ENCODE measurements at regions not wholly inside any gene's neighbourhood (a gene's known extent, or its start where the extent isn't known, plus 50 kb on each side); places are given as distances from the start of the nearest gene placed in this dataset.
"Not testable (repeated sequence)": the region's sequence is repeated elsewhere in the genome, so short reads cannot be mapped to it uniquely, and the experiment has no call there.

DNA sequence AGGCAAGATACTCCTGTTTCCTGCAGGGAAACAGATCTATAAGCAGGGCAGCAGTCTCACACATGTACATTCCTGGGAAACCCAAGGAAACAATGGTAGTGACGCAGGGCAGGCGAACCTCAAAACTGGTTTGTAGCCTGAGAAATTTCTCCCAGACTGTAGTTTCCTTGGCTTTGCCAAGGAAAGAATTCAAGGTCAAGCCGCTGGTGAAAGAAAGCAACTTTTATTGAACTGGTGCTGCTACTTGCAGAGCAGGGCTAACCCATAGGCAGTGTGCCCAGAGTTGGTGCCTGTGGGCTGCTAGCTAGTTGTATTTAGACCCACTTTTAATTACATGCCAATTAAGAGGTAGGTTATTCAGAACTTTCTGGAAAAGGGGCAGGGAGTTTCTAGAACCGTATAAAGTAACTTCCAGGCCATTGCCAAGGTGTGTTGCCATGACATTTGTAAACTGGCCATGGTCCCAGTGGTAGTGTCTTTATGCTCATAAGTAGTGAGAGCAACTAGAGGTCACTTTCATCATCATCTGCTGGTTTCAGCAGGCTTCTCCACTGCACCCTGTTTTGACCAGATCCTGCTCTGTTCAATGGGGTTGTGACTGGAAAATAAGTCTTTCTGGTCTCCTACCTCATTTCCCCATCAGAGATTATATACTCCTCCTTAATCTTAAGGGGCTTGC, 89.7 kb downstream of the PPIAL4C start:
- not testable (repeated sequence) for H3K9me3 ChIP-seq (ENCODE audit: low read depth, low read length); DNase-seq (ENCODE audit: low read depth, low spot score); H3K4me3 ChIP-seq; H3K9ac ChIP-seq (ENCODE audit: insufficient read length); H3K36me3 ChIP-seq (ENCODE audit: insufficient read depth, low read length); H3K27ac ChIP-seq

DNA sequence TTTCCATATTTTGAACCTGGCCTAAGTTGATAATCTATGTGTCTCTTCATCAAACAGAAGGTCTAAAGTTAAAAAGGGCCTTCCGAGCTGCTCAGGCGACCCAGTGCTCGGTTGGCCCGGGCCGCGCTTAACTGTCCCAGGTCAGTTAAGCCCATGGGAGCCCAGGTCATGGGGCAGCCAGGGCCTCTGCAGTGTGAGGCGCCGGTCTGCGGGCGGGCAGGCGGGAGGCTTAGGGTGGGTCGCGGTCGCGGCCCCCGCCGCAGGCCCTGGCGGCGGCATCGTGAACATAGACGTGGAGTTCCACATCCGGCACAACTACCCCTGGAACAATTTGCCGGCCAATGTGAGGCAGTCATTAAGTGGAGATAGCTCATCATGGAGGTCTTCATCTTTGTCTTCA, 91.3 kb downstream of the PPIAL4C start:
- not testable (repeated sequence) for H3K9ac ChIP-seq (ENCODE audit: insufficient read length); H3K9me3 ChIP-seq (ENCODE audit: low read depth, low read length); H3K27ac ChIP-seq; DNase-seq (ENCODE audit: low read depth, low spot score); H3K36me3 ChIP-seq (ENCODE audit: insufficient read depth, low read length); H3K4me3 ChIP-seq

DNA sequence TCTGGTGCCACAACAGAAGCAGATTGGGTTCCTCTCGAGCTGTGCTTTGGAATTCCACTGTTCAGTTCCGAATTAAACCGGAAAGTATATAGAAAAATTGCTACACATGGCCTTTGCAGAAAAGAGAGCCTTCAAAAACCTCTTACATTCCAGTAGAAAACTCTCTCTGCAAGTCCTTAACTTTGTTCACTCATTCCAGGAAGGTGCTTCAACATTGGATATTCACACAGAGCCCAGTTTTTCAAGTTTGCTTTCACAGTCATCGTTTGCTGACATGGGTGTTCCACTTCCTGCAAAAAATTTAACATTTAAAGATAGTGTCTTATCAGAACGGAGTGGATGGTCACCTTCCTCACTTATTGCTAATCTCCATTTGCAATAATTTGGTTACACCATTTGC, 93.7 kb downstream of the PPIAL4C start:
- not testable (repeated sequence) for H3K9me3 ChIP-seq (ENCODE audit: low read depth, low read length); H3K9ac ChIP-seq (ENCODE audit: insufficient read length); DNase-seq (ENCODE audit: low read depth, low spot score); H3K27ac ChIP-seq; H3K36me3 ChIP-seq (ENCODE audit: insufficient read depth, low read length); H3K4me3 ChIP-seq

DNA sequence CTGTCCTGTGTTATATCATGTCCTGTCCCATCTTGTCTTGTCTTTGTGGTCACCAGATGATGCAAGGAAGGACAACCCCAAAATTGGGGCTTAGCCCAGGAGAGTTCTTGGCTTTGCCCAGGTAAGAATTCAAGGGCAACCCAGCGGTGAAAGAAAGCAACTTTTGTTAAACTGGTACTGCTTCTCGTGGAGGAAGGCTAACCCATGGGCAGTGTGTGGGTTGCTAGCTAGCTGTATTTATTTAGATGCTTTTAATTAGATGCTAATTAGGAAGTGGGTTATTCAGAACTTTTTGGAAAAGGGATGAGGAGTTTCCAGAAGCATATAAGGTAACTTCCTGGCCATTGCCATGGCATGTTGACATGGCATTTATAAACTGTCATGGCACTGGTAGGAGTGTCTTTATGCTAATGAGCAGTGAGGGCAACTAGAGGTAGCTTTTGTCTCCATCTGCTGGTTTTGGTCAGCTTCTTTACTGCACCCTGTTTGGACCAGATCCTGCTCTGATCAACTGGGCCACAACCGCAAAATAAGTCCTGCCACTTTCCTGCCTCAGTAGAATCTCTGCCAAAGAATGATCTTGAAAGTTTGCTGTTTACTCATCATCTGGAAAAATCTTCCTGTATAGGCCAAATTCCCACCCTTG, 95.8 kb upstream of the FCGR1A start:
- not testable (repeated sequence) for H3K9ac ChIP-seq (ENCODE audit: insufficient read length); H3K36me3 ChIP-seq (ENCODE audit: insufficient read depth, low read length); H3K27ac ChIP-seq; DNase-seq (ENCODE audit: low read depth, low spot score); H3K4me3 ChIP-seq; H3K9me3 ChIP-seq (ENCODE audit: low read depth, low read length)

DNA sequence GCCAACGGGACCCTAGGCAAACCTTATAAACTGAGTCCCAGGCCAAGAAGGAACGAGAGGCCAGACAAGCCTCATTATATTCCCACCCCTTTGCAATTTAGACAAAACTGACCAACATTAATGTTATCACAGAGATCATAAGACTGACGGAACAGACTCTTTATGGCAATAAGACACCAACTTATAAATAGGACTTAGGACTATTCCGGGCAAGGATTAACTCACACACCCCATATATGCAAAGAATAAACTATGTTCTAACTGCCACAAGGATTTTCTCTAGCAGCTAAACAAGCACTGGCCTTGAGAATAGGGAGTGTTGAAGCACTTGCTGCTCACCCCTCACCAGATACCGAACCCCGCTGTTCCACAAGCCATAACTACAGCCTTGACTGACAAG, 91.1 kb upstream of the FCGR1A start:
- H3K9ac ChIP-seq (ENCODE audit: insufficient read length); H3K4me3 ChIP-seq; H3K36me3 ChIP-seq (ENCODE audit: insufficient read depth, low read length); H3K27ac ChIP-seq; DNase-seq (ENCODE audit: low read depth, low spot score); H3K9me3 ChIP-seq (ENCODE audit: low read depth, low read length): not testable (repeated sequence)

DNA sequence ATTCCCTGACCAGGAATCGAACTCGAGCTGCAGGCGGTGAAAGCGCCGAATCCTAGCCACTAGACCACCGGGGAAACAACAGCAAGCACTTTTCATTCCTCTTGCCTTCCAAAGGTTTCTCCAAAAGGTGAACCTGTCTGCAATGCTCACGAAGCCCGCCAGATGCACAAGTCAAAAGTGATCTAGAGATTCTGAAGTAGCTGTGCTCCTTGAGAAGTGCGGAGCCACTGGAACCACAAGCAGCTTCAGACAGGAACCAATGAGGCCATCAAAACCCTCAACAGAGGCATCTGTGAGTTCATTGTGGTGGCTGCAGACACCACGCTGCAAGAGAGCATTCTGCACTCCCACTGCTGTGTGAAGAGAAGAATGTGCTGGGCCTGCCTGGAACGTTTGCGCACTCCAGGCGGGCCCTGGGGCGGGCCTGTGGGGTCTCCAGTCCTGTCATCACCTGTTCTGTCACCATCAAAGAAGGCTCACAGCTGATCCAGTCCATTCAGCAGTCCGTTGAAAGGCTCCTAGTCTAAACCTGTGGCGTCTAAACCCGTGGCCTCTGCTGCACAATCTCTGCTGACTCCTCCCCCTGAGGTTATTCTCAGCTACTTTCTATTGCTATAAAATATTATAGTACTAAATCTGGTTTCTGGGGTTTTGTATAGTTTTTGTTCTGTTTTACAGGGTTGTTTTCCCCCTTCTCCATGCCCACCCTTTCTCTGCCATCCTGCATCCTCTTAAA, 89.5 kb upstream of the FCGR1A start:
- H3K27ac ChIP-seq; H3K4me3 ChIP-seq; H3K9ac ChIP-seq (ENCODE audit: insufficient read length); H3K9me3 ChIP-seq (ENCODE audit: low read depth, low read length); H3K36me3 ChIP-seq (ENCODE audit: insufficient read depth, low read length); DNase-seq (ENCODE audit: low read depth, low spot score): not testable (repeated sequence)

DNA sequence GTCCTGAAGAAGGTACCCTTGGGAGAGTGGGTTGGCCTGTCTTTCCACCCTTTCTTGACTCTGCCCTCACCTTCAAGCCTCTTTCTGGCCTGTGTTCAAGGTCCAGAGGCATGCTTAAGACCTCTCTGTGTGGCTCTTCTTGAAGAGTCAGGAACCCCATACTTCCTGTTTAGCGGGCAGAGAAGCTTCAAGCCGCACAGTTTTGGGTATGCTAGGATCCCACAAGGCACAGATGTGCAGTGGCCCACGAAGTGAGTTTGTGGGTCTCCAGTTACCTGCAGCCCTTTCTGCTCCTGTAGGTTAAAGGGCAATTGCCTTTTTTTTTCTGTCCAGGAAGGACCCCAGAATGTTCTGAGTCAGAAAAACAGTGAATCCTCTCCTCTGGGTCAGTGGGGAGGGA, 87.4 kb upstream of the FCGR1A start:
- H3K27ac ChIP-seq; H3K9me3 ChIP-seq (ENCODE audit: low read depth, low read length); DNase-seq (ENCODE audit: low read depth, low spot score); H3K4me3 ChIP-seq; H3K9ac ChIP-seq (ENCODE audit: insufficient read length); H3K36me3 ChIP-seq (ENCODE audit: insufficient read depth, low read length): not testable (repeated sequence)

DNA sequence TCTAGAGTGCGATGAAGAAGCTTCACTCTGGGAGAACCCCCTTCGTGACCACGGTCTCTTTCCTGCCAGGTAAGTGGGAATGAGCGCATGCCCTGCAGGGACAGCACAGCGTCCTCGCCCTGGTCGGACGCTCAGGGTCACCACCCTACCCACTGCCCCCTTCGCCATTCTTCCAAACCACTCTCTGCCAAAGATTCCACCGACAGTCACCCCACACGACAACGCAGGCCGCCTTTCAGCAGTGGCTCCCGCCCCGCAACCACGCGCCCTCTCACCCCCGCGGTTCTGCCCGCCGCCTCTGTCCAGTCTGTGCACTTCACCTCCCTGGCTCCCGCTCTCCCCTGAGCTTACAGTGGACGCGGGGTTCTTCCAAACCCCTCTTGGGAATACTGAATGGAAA, 82.3 kb upstream of the FCGR1A start:
- not testable (repeated sequence) for H3K9ac ChIP-seq (ENCODE audit: insufficient read length); H3K36me3 ChIP-seq (ENCODE audit: insufficient read depth, low read length); H3K9me3 ChIP-seq (ENCODE audit: low read depth, low read length)

DNA sequence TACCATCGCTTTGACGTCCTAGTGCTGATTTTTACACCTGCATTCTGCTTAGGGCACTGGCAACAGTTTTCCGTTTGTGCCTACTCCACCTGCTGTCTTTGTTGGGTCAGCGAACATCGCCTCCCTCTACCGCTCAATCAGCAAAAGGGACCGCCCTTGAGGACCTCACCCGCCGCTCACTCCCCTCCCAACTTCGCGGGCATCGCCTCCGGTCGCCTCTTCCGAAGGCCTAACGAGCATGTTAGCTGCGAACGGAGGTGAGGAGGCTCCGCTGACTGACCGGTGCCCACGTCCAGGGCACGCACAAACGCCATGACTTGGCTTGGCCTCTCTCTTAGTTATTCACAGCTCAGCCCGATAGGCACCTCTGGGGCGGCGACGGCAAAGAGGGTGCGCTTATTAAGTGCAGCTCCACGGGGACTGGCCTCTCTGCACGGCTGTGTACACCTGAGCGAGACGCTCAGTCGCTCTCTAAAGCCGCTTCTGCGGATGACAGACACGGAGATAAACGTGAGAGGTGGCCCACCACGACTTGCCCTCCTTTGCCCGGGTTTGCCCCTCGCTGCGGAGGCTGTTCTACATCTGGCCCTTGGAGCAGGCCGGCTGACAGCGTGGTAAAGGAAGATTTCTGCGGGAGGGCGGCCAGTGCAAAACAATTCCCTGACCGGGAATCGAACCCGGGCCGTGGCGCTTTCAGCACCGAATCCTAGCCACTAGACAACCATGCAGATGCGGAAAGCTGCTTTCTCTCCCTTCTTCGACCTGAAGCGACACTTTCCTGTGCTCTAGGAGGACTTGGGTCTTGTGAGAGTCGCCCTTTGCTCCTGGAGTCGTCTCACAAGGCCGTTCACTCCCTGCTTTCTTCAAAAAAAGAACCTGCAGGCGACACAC, 81.6 kb upstream of the FCGR1A start:
- H3K27ac ChIP-seq; H3K9ac ChIP-seq (ENCODE audit: insufficient read length); H3K9me3 ChIP-seq (ENCODE audit: low read depth, low read length); H3K36me3 ChIP-seq (ENCODE audit: insufficient read depth, low read length); DNase-seq (ENCODE audit: low read depth, low spot score); H3K4me3 ChIP-seq: not testable (repeated sequence)

More for the DNA sequence above, 82.3 kb upstream of the FCGR1A start:
- not testable (repeated sequence) for H3K27ac ChIP-seq; DNase-seq (ENCODE audit: low read depth, low spot score); H3K4me3 ChIP-seq

DNA sequence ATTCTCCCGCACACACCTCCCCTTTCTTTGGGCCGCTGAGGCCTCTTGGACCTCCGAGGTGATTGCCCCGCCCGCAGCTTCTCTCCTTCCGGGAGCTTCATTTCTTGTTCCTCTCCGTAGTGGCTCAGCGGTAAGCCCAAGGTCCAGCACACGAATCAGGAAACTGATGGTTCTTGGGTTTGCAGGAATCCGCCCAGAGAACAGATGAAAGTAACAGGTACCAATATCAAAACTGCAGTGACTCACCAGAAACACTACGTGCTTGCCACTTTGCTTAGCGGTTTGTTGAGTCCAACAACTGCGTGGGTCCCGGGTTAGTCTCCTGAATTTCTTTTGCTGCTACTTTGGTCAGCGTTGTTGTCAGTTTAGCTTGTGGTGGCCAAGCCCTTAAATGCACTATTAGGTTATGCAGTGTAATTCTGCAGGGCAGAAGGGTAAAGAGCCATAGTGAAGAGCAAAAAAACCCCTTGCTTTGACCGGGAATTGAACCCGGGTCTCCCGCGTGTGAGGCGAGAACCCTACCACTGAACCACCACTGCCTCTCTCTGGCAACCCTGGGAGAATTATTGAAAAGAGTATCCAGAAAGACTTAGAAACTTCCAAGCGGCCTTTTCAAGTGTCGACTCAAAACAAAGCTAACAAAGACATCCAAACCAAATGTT, 74.2 kb upstream of the FCGR1A start:
- H3K27ac ChIP-seq; H3K9me3 ChIP-seq (ENCODE audit: low read depth, low read length); H3K4me3 ChIP-seq; H3K36me3 ChIP-seq (ENCODE audit: insufficient read depth, low read length); DNase-seq (ENCODE audit: low read depth, low spot score); H3K9ac ChIP-seq (ENCODE audit: insufficient read length): not testable (repeated sequence)

DNA sequence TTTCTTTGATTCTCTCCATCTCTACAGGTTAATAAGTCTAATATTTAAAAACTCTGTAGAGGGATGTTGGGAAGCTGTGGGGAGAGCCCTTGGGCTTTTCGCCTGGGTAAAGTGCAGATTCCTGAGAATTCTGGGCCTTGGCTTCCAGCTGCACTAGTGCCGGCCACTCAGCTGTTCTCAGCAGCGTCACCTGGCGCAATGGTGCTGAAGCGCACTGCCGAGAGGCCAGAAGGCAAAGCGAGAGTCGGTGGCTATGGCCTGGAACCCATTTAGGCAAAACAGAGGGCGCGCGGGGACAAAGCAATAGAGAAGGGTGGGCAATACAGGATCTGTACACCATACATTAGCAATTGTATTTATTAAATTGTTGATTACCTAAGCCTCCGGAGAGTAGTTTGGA, 70.8 kb upstream of the FCGR1A start:
- H3K9ac ChIP-seq (ENCODE audit: insufficient read length); H3K9me3 ChIP-seq (ENCODE audit: low read depth, low read length); H3K36me3 ChIP-seq (ENCODE audit: insufficient read depth, low read length); H3K27ac ChIP-seq; DNase-seq (ENCODE audit: low read depth, low spot score): not testable (repeated sequence)
- peak overlapping the region; percentile 68 for H3K4me3 ChIP-seq

DNA sequence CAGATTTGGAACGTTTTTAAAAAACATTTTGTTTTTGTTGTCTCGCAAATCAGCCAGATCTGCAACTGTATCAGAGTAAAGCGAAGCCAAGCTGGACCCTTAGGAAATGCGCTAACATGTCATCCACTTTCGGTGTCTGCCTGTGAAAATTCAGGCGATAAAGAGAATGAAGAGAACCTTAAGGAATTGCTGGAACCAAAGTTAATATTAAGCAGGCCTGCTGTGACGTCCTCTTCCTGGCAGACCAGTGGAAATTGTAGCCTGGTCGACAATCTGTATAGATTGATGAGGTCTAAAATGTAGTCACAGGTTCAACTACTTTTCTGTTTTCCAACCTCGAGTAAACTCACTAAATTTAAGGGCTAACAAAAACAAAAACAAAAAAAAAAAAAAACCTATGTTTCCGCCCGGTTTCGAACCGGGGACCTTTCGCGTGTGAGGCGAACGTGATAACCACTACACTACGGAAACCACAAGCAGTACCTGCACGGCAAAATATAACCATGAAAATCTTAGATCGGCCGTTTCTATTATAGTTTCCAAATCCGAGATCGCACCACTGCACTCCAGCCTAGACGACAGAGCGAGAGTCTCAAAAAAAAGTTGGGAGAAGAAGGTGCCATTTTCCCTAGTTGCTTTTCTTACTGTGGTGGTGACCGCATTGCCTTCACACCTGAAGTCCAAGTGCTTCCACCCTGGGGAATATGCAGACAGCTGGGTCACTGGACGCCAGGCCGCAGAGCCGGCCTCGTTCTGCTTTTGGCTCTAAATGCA, 70.2 kb upstream of the FCGR1A start:
- H3K36me3 ChIP-seq (ENCODE audit: insufficient read depth, low read length); H3K9ac ChIP-seq (ENCODE audit: insufficient read length); H3K9me3 ChIP-seq (ENCODE audit: low read depth, low read length); DNase-seq (ENCODE audit: low read depth, low spot score); H3K27ac ChIP-seq: not testable (repeated sequence)
- H3K4me3 ChIP-seq: peak overlapping the region; percentile 68

DNA sequence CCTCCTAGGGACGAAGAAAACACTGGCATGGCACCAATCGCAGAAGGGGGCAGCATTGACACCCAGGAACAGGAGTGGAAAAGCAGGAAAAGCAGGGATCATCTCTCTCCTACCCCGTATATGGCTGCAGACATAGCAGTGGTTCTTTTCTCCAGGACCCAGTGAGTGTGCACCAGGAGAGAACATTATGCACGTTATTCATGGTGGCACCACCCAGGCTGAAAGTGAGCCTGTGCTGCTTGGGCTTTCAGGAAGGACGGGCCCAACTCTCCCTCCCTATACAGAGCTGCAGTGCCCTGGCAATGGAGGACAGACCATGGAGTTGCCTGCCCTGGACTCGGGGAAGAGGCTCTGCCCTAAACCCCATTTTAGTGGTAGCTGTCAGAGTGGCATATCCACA, 69.0 kb upstream of the FCGR1A start:
- H3K9ac ChIP-seq (ENCODE audit: insufficient read length); DNase-seq (ENCODE audit: low read depth, low spot score); H3K9me3 ChIP-seq (ENCODE audit: low read depth, low read length); H3K27ac ChIP-seq; H3K36me3 ChIP-seq (ENCODE audit: insufficient read depth, low read length); H3K4me3 ChIP-seq: not testable (repeated sequence)
